ENCODE measurements at regions not wholly inside any gene's neighbourhood (a gene's known extent, or its start where the extent isn't known, plus 50 kb on each side); places are given as distances from the start of the nearest gene placed in this dataset.

DNA sequence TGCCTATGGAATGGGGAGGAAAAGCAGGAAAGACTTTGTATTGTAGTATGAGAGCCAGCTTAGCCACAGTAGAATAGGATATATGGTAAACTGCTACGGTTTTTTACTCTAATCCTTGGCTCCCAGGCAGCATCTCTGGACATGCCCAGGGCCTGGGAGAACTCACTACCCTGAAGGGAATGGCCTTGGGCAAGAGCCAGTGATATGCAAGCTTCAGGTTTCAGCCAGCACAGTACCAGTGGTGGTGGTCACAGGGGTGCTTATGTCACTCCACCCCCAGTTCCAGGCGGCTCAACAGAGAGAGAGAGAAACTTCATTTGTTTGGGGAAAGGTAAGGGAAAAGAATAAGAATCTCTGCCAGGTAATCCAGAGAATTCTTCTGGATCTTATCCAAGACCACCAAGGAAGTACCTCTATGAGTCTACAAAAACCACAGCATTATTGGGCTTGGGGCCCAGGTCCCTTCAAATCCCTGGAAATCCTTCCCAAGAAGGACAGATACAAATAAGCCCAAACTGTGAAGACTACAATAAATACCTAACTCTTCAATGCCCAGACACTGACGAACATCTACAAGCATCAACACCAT is 121.2 kb downstream of the THBS2 start:
- H3K9me3 Mint-ChIP-seq (ENCODE audit: unreplicated experiment), result peaks cover 7% of the 10 kb centered on the region
- H3K27me3 Mint-ChIP-seq (ENCODE audit: low read depth, unreplicated experiment), result no peaks in the 10 kb centered on the region
- DNase-seq (ENCODE audit: low read depth) (peak; percentile 75), FAIRE-seq (no peak)
- no peaks in the 10 kb centered on the region for H3K36me3 ChIP-seq (ENCODE audit: insufficient read depth, low read length)
- no peaks in the 10 kb centered on the region for H4K20me1 ChIP-seq (ENCODE audit: insufficient read depth, low read length)
- H3K4me1 Mint-ChIP-seq (ENCODE audit: low read depth, unreplicated experiment), result peaks cover 5% of the 10 kb centered on the region
- no peaks in the 10 kb centered on the region for H3K36me3 Mint-ChIP-seq (ENCODE audit: low read depth, unreplicated experiment)
- H3K27ac Mint-ChIP-seq (ENCODE audit: unreplicated experiment), result peak overlapping the region; percentile 84
- no peaks in the 10 kb centered on the region for H3K79me2 ChIP-seq (ENCODE audit: insufficient read depth, low read length)
- no peak overlapping the region for H3K4me3 Mint-ChIP-seq (ENCODE audit: unreplicated experiment)
- H3K9ac ChIP-seq (ENCODE audit: low read length), result no peak overlapping the region
- TF ChIP-seq, protein P1, sequence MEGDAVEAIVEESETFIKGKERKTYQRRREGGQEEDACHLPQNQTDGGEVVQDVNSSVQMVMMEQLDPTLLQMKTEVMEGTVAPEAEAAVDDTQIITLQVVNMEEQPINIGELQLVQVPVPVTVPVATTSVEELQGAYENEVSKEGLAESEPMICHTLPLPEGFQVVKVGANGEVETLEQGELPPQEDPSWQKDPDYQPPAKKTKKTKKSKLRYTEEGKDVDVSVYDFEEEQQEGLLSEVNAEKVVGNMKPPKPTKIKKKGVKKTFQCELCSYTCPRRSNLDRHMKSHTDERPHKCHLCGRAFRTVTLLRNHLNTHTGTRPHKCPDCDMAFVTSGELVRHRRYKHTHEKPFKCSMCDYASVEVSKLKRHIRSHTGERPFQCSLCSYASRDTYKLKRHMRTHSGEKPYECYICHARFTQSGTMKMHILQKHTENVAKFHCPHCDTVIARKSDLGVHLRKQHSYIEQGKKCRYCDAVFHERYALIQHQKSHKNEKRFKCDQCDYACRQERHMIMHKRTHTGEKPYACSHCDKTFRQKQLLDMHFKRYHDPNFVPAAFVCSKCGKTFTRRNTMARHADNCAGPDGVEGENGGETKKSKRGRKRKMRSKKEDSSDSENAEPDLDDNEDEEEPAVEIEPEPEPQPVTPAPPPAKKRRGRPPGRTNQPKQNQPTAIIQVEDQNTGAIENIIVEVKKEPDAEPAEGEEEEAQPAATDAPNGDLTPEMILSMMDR (IDR thresholded peaks at IDR 0.05; ENCODE audit: insufficient read depth, low read depth, low read length), result no peak
- TF ChIP-seq EZH2 (IDR thresholded peaks at IDR 0.05; ENCODE audit: insufficient read depth, low read length), result no peak
- no peaks in the 10 kb centered on the region for H3K9me3 ChIP-seq (ENCODE audit: insufficient read depth, low read depth, low read length)
- H3K4me1 ChIP-seq (ENCODE audit: insufficient read depth, low read length), result peaks cover 5% of the 10 kb centered on the region
- H3K27me3 ChIP-seq (ENCODE audit: insufficient read depth, low read length), result no peaks in the 10 kb centered on the region
- H3K27ac ChIP-seq (ENCODE audit: low read depth, low read length), result no peak overlapping the region
- H3K4me2 ChIP-seq (ENCODE audit: low read length), result no peak overlapping the region
- no peak overlapping the region for H2AFZ ChIP-seq (ENCODE audit: low read depth, low read length)
- no peak overlapping the region for H3K4me3 ChIP-seq (ENCODE audit: insufficient read depth, low read depth, low read length)

DNA sequence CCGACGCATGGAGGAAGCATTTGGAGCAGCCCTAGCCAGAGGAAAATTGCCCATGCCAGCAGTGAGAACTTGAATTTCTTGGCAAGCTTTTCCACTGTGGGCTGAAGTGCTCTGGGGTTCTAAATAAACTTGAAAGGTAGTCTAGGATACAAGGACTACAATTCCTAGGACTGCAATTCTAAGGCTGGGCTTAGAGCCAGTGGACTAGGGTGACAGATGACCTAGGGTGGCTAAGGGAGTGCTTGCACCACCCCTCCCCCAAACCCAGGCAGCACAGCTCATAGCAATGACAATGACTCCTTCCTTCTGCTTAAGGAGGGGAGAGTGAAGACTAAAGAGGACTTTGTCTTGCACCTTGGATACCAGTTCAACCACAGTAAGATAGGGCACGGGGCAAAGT is 122.3 kb downstream of the THBS2 start:
- TF ChIP-seq, protein P1 (IDR thresholded peaks at IDR 0.05; ENCODE audit: insufficient read depth, low read depth, low read length), result no peak
- TF ChIP-seq EZH2 (IDR thresholded peaks at IDR 0.05; ENCODE audit: insufficient read depth, low read length), result no peak
- Mint-ChIP-seq H3K4me1 (ENCODE audit: low read depth, unreplicated experiment) (peaks cover 5% of the 10 kb centered on the region), H3K27ac (ENCODE audit: unreplicated experiment) (no peak overlapping the region), H3K27me3 (ENCODE audit: low read depth, unreplicated experiment) (no peaks in the 10 kb centered on the region), H3K36me3 (ENCODE audit: low read depth, unreplicated experiment) (no peaks in the 10 kb centered on the region), H3K4me3 (ENCODE audit: unreplicated experiment) (no peak overlapping the region), H3K9me3 (ENCODE audit: unreplicated experiment) (peaks cover 6% of the 10 kb centered on the region)
- Histone ChIP-seq H3K4me1 (ENCODE audit: insufficient read depth, low read length) (peaks cover 5% of the 10 kb centered on the region), H3K4me3 (ENCODE audit: insufficient read depth, low read depth, low read length) (no peak overlapping the region), H3K27ac (ENCODE audit: low read depth, low read length) (no peak overlapping the region), H3K27me3 (ENCODE audit: insufficient read depth, low read length) (no peaks in the 10 kb centered on the region), H3K9me3 (ENCODE audit: insufficient read depth, low read depth, low read length) (no peaks in the 10 kb centered on the region), H3K9ac (ENCODE audit: low read length) (no peak overlapping the region), H3K4me2 (ENCODE audit: low read length) (no peak overlapping the region), H3K36me3 (ENCODE audit: insufficient read depth, low read length) (no peaks in the 10 kb centered on the region), H2AFZ (ENCODE audit: low read depth, low read length) (no peak overlapping the region), H3K79me2 (ENCODE audit: insufficient read depth, low read length) (no peaks in the 10 kb centered on the region), H4K20me1 (ENCODE audit: insufficient read depth, low read length) (no peaks in the 10 kb centered on the region)
- FAIRE-seq, result no peak
- peak; percentile 25 for DNase-seq (ENCODE audit: low read depth)

DNA sequence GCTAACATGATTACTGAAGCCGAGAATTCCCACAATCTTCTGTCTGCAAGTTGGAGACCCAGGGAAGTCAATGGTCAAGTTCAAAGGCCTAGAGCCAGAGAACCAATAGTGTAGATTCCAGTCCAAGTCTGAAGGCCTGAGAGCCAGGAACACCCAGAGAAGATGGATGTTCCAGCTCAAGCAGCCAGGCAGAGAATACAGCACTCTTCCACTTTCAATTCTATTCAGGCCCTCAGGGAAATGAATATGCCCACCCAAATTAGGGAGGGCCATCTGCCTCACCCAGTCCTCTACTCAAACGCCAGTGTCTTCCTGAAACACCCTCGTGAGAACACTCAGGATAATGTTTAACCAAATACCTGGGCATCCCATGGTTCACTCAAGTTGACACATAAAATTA is 123.5 kb downstream of the THBS2 start:
- Histone ChIP-seq H3K9me3 (ENCODE audit: insufficient read depth, low read depth, low read length) (no peaks in the 10 kb centered on the region), H3K27ac (ENCODE audit: low read depth, low read length) (no peak overlapping the region), H3K27me3 (ENCODE audit: insufficient read depth, low read length) (no peaks in the 10 kb centered on the region), H3K79me2 (ENCODE audit: insufficient read depth, low read length) (no peaks in the 10 kb centered on the region), H3K4me1 (ENCODE audit: insufficient read depth, low read length) (peaks cover 5% of the 10 kb centered on the region), H4K20me1 (ENCODE audit: insufficient read depth, low read length) (no peaks in the 10 kb centered on the region), H3K4me2 (ENCODE audit: low read length) (no peak overlapping the region), H3K4me3 (ENCODE audit: insufficient read depth, low read depth, low read length) (no peak overlapping the region), H3K9ac (ENCODE audit: low read length) (no peak overlapping the region), H3K36me3 (ENCODE audit: insufficient read depth, low read length) (no peaks in the 10 kb centered on the region), H2AFZ (ENCODE audit: low read depth, low read length) (no peak overlapping the region)
- TF ChIP-seq, protein P1 (IDR thresholded peaks at IDR 0.05; ENCODE audit: insufficient read depth, low read depth, low read length), result no peak
- TF ChIP-seq EZH2 (IDR thresholded peaks at IDR 0.05; ENCODE audit: insufficient read depth, low read length), result no peak
- no peak for DNase-seq (ENCODE audit: low read depth)
- Mint-ChIP-seq H3K4me3 (ENCODE audit: unreplicated experiment) (no peak overlapping the region), H3K9me3 (ENCODE audit: unreplicated experiment) (peaks cover 5% of the 10 kb centered on the region), H3K36me3 (ENCODE audit: low read depth, unreplicated experiment) (no peaks in the 10 kb centered on the region), H3K27ac (ENCODE audit: unreplicated experiment) (no peak overlapping the region), H3K4me1 (ENCODE audit: low read depth, unreplicated experiment) (peaks cover 5% of the 10 kb centered on the region), H3K27me3 (ENCODE audit: low read depth, unreplicated experiment) (no peaks in the 10 kb centered on the region)
- FAIRE-seq, result no peak
